LNCAP (cell line): ENCODE measurements at regions not wholly inside any gene's neighbourhood (a gene's known extent, or its start where the extent isn't known, plus 50 kb on each side); places are given as distances from the start of the nearest gene placed in this dataset.

Experiments used
- TF ChIP-seq, protein P1 (sequence below): fragments of 450-650 bp; IDR thresholded peaks from 2 replicates; pipeline ENCODE4 v1.5.1; 2017; ENCODE audit warnings: mild to moderate bottlenecking

DNA sequence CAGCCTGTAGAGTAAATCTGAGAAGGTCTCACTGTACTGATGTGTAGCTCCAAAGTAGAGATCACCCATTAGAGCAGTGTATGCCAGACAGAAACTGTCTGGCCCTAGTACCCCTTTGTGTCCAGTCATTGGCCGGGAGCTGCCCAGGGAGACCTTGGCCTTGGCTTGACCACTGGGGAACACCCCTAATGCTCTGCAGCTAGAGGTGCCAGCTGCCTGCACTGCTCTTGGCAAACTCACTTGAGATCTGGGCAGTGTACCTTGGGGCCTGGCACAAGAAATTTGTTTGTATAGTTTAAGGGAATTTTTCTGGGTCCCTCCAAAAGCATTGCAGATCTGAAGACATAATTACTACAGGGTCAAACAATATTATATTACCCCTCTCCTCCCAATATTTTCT lies 78.7 kb upstream of the MPHOSPH6 start:
- TF ChIP-seq, protein P1, sequence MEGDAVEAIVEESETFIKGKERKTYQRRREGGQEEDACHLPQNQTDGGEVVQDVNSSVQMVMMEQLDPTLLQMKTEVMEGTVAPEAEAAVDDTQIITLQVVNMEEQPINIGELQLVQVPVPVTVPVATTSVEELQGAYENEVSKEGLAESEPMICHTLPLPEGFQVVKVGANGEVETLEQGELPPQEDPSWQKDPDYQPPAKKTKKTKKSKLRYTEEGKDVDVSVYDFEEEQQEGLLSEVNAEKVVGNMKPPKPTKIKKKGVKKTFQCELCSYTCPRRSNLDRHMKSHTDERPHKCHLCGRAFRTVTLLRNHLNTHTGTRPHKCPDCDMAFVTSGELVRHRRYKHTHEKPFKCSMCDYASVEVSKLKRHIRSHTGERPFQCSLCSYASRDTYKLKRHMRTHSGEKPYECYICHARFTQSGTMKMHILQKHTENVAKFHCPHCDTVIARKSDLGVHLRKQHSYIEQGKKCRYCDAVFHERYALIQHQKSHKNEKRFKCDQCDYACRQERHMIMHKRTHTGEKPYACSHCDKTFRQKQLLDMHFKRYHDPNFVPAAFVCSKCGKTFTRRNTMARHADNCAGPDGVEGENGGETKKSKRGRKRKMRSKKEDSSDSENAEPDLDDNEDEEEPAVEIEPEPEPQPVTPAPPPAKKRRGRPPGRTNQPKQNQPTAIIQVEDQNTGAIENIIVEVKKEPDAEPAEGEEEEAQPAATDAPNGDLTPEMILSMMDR, result no peak

- TF ChIP-seq, protein P1, result no peak
Observed at GRCh38 chr16:82248012-82248656, 78.1 kb upstream of the MPHOSPH6 start.

GRCh38 chr16:82242201-82242600 lies 72.2 kb upstream of the MPHOSPH6 start:
- TF ChIP-seq, protein P1, result no peak

- TF ChIP-seq, protein P1, result no peak
Observed at GRCh38 chr16:82241469-82242052, 71.5 kb upstream of the MPHOSPH6 start.

DNA sequence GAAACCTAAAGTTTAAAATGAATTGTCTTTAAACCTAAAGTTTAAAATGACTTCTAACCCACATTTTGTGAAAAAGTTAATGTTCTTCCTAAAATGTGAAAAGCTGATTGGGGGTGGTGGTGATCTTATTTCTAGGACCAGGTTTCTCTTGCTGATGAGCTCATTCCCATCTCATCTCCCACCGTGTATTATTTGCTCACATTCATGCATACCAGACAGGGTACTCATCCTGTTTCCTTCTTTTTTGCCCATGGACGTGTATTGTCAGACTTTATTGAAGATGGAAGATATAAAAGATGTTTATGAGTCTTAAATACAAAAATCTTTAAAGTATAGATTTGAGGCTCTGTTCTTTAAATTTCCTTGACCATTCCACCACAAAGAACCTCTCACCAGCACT lies 70.1 kb upstream of the MPHOSPH6 start:
- TF ChIP-seq, protein P1, result no peak

DNA sequence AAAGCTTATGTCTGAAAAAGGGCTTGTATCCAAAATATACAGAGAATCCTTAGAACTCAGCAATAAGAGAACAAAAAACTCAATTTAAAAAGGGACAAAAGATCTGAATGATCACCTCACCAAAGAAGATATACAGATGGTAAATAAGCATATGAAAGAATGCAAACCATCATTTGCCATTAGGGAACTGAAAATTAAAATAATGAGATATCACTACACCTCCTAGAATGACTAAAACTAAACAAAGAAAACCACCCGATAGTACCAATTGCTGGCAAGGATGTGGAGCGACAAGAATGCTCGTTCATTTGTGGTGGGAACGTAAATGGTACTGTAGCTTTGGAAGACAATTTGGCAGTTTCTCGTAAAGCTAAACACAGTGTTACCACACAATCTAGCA lies 66.9 kb upstream of the MPHOSPH6 start:
- TF ChIP-seq, protein P1, result no peak

DNA sequence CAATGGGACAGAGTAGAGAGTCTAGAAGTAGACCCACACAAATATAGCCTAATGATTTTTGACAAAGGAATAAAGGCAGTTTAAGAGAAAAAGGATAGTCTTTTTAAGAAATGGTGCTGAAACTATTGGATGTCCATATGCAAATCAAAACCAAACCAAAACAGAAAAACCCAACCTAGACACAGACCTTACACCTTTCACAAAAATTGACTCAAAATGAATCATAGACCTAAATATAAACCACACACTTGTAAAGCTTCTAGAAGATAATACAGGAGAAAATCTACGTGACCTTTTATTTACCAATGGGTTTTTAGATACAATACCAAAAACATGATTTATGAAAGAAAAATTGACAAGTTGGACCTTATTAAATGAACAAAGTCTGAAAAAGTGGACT lies 66.4 kb upstream of the MPHOSPH6 start:
- TF ChIP-seq, protein P1, result no peak

DNA sequence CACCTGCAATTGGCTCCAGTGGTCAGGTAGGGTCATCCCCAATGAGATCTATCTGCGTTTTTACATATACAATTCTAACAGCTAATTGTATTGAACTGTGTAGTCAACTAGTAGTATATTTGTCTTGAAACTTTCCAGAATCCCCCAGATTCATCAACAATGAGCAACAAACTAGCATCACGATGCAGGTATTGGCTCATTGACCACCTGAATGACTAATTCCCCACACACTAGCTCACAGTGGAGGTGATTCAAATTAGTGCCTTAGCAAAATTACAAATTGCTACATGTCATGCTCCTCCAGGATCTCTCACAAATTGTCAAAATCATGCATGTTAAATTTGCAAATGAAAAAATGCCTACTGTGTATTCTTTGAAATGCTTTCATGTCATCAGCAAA lies 62.8 kb upstream of the MPHOSPH6 start:
- TF ChIP-seq, protein P1, result no peak
